Subcutaneous abdominal adipose tissue (tissue), 5 donors: ENCODE measurements at regions not wholly inside any gene's neighbourhood (a gene's known extent, or its start where the extent isn't known, plus 50 kb on each side); places are given as distances from the start of the nearest gene placed in this dataset.

Experiments used
- H3K27ac ChIP-seq: one replicate; pipeline ENCODE4 v1.7.0; 2013; ENCODE audit warnings: low read depth, mild to moderate bottlenecking, inconsistent platforms, low read length, moderate library complexity
- H3K27me3 ChIP-seq, 5 donors: one replicate each; pipeline ENCODE4 v1.7.0; 2013; ENCODE audit warnings: low read length in 5 of 5, inconsistent platforms in 1 of 5; ENCODE audit not compliant: control insufficient read depth in 5 of 5, insufficient read depth in 4 of 5
- H3K36me3 ChIP-seq, 5 donors: one replicate each; pipeline ENCODE4 v1.7.0; 2013; ENCODE audit warnings: low read length in 5 of 5; ENCODE audit not compliant: control insufficient read depth in 5 of 5, insufficient read depth in 5 of 5
- H3K4me1 ChIP-seq, 5 donors: one replicate each; pipeline ENCODE4 v1.7.0; 2013; ENCODE audit warnings: low read length in 5 of 5, mild to moderate bottlenecking in 3 of 5, moderate library complexity in 1 of 5; ENCODE audit not compliant: control insufficient read depth in 5 of 5, insufficient read depth in 5 of 5
- H3K4me3 ChIP-seq, 5 donors: one replicate each; pipeline ENCODE4 v1.7.0; 2013; ENCODE audit warnings: low read length in 5 of 5, low read depth in 1 of 5
- H3K9ac ChIP-seq, 5 donors: one replicate each; pipeline ENCODE4 v1.7.0; 2013; ENCODE audit warnings: low read length in 5 of 5, mild to moderate bottlenecking in 4 of 5, moderate library complexity in 3 of 5
- H3K9me3 ChIP-seq, 5 donors: one replicate each; pipeline ENCODE4 v1.7.0; 2013; ENCODE audit warnings: low read length in 5 of 5; ENCODE audit not compliant: control insufficient read depth in 5 of 5
- donor health status: healthy.
- donor health status: healthy.
- donor health status: healthy.
- donor health status: healthy.
- donor health status: healthy.

- Histone ChIP-seq H3K36me3 (no peaks in the 10 kb centered on the region), H3K9ac (no peak overlapping the region), H3K4me3 (no peak overlapping the region), H3K9me3 (peaks cover 0 to under 1% (median under 1%) of the 10 kb centered on the region in 5 donors), H3K4me1 (no peaks in the 10 kb centered on the region), H3K27me3 (no peaks in the 10 kb centered on the region), H3K27ac (no peak overlapping the region)
These were observed 79.3 kb upstream of the NEBL start for GRCh38 chr10:20976390-20976789.

GRCh38 chr10:20975236-20975635, 78.1 kb upstream of the NEBL start:
- Histone ChIP-seq H3K4me1 (no peaks in the 10 kb centered on the region), H3K27ac (no peak overlapping the region), H3K27me3 (no peaks in the 10 kb centered on the region), H3K4me3 (no peak overlapping the region), H3K9ac (no peak overlapping the region), H3K36me3 (no peaks in the 10 kb centered on the region), H3K9me3 (no peaks in the 10 kb centered on the region)

- Histone ChIP-seq H3K27me3 (no peaks in the 10 kb centered on the region), H3K36me3 (no peaks in the 10 kb centered on the region), H3K4me1 (no peaks in the 10 kb centered on the region), H3K9me3 (no peaks in the 10 kb centered on the region), H3K27ac (no peak overlapping the region), H3K4me3 (no peak overlapping the region), H3K9ac (no peak overlapping the region)
These were observed 75.8 kb upstream of the NEBL start for GRCh38 chr10:20972925-20973324.

GRCh38 chr10:20971901-20972300, 74.8 kb upstream of the NEBL start:
- no peaks in the 10 kb centered on the region for H3K36me3 ChIP-seq
- no peaks in the 10 kb centered on the region for H3K27me3 ChIP-seq
- no peaks in the 10 kb centered on the region for H3K9me3 ChIP-seq
- H3K4me1 ChIP-seq: no peaks in the 10 kb centered on the region
- no peak overlapping the region for H3K27ac ChIP-seq
- no peak overlapping the region for H3K4me3 ChIP-seq
- H3K9ac ChIP-seq: no peak overlapping the region

- H3K9ac ChIP-seq: no peak overlapping the region
- no peak overlapping the region for H3K4me3 ChIP-seq
- no peak overlapping the region for H3K27ac ChIP-seq
- H3K36me3 ChIP-seq: no peaks in the 10 kb centered on the region
- H3K9me3 ChIP-seq: no peaks in the 10 kb centered on the region
- H3K27me3 ChIP-seq: no peaks in the 10 kb centered on the region
- H3K4me1 ChIP-seq: no peaks in the 10 kb centered on the region
These were observed 73.6 kb upstream of the NEBL start for GRCh38 chr10:20970708-20971107.

- no peak overlapping the region for H3K27ac ChIP-seq
- H3K4me1 ChIP-seq: no peaks in the 10 kb centered on the region
- no peaks in the 10 kb centered on the region for H3K27me3 ChIP-seq
- H3K9ac ChIP-seq: no peak overlapping the region
- no peak overlapping the region for H3K4me3 ChIP-seq
- H3K36me3 ChIP-seq: no peaks in the 10 kb centered on the region
- H3K9me3 ChIP-seq: no peaks in the 10 kb centered on the region
These were observed 72.9 kb upstream of the NEBL start for GRCh38 chr10:20970044-20970443.

- Histone ChIP-seq H3K27ac (no peak overlapping the region), H3K9me3 (peaks cover 0 to 4% (median 0%) of the 10 kb centered on the region in 5 donors), H3K9ac (no peak overlapping the region), H3K4me1 (no peaks in the 10 kb centered on the region), H3K36me3 (no peaks in the 10 kb centered on the region), H3K27me3 (no peaks in the 10 kb centered on the region), H3K4me3 (no peak overlapping the region)
These were observed 69.3 kb upstream of the NEBL start for GRCh38 chr10:20966426-20966825.

- peaks cover 0 to 4% (median 0%) of the 10 kb centered on the region in 5 donors for H3K9me3 ChIP-seq
- H3K4me1 ChIP-seq: no peaks in the 10 kb centered on the region
- no peaks in the 10 kb centered on the region for H3K36me3 ChIP-seq
- H3K27me3 ChIP-seq: no peaks in the 10 kb centered on the region
- no peak overlapping the region for H3K9ac ChIP-seq
- H3K4me3 ChIP-seq: no peak overlapping the region
- no peak overlapping the region for H3K27ac ChIP-seq
These were observed 66.8 kb upstream of the NEBL start for GRCh38 chr10:20963721-20964595.

GRCh38 chr10:20963056-20963455, 65.9 kb upstream of the NEBL start:
- Histone ChIP-seq H3K27ac (no peak overlapping the region), H3K4me1 (peaks cover 0 to 6% (median 1%) of the 10 kb centered on the region in 5 donors), H3K27me3 (no peaks in the 10 kb centered on the region), H3K9ac (no peak overlapping the region), H3K36me3 (no peaks in the 10 kb centered on the region), H3K9me3 (peaks cover 0 to 4% (median 0%) of the 10 kb centered on the region in 5 donors), H3K4me3 (no peak overlapping the region)

GRCh38 chr10:20962165-20962564, 65.1 kb upstream of the NEBL start:
- Histone ChIP-seq H3K27ac (no peak overlapping the region), H3K27me3 (no peaks in the 10 kb centered on the region), H3K4me3 (no peak overlapping the region), H3K36me3 (no peaks in the 10 kb centered on the region), H3K4me1 (peaks cover 0 to 15% (median 9%) of the 10 kb centered on the region in 5 donors), H3K9ac (no peak overlapping the region), H3K9me3 (peaks cover 0 to 4% (median 0%) of the 10 kb centered on the region in 5 donors)
